A673 (cell line): ENCODE measurements at regions not wholly inside any gene's neighbourhood (a gene's known extent, or its start where the extent isn't known, plus 50 kb on each side); places are given as distances from the start of the nearest gene placed in this dataset.
"Not testable (repeated sequence)": the region's sequence is repeated elsewhere in the genome, so short reads cannot be mapped to it uniquely, and the experiment has no call there.

Experiments used
- CTCF ChIP-seq: fragments of 300-800, 200-600 bp; sonication (generic); conservative IDR thresholded peaks from 2 replicates; pipeline ENCODE4 v1.5.1; 2017; ENCODE audit warnings: low read depth, mild to moderate bottlenecking, antibody characterized with exemption, low read length, moderate library complexity, mixed read lengths
- EZH2 ChIP-seq: fragments of 200-600 bp; sonication (generic); IDR thresholded peaks from 2 replicates; pipeline ENCODE4 v1.6.1; 2017; ENCODE audit warnings: borderline replicate concordance, low read depth, mild to moderate bottlenecking, mixed read lengths, antibody characterized with exemption, low read length; ENCODE audit not compliant: poor library complexity, severe bottlenecking

DNA sequence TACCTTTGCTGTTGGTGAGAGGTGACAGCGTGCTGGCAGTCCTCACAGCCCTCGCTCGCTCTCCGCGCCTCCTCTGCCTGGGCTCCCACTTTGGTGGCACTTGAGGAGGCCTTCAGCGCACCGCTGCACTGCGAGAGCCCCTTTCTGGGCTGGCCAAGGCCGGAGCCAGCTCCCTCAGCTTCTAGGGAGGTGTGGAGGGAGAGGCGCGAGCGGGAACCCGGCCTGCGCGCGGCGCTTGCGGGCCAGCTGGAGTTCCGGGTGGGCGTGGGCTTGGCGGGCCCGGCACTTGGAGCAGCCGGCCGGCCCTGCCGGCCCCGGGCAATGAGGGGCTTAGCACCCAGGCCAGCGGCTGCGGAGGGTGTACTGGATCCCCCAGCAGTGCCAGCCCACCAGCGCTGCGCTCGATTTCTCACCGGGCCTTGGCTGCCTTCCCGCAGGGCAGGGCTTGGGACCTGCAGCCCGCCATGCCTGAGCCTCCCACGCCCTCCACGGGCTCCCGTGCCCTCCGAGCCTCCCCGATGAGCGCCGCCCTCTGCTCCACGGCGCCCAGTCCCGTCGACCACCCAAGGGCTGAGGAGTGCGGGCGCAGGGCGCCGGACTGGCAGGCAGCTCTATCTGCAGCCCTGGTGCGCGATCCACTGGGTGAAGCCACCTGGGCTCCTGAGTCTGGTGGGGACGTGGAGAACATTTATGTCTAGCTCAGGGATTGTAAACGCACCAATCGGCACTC, 700.3 kb downstream of the CDH18 start:
- not testable (repeated sequence) for TF ChIP-seq CTCF, EZH2
